Lower lobe of right lung (tissue), 2 donors: ENCODE measurements at regions not wholly inside any gene's neighbourhood (a gene's known extent, or its start where the extent isn't known, plus 50 kb on each side); places are given as distances from the start of the nearest gene placed in this dataset.
"Not testable (repeated sequence)": the region's sequence is repeated elsewhere in the genome, so short reads cannot be mapped to it uniquely, and the experiment has no call there.

ENCODE experiments used
- ATAC-seq, 2 donors: fragments of 200-7000 bp; cut with Tn5 transposase; one replicate each; pipeline ENCODE4 v1.9.1; 2020 to 2022; ENCODE audit warnings: mild to moderate bottlenecking in 2 of 2, moderate library complexity in 2 of 2
- DNase-seq: peaks from one replicate; pipeline ENCODE4 v3.0.0-alpha.2; 2020
- H3K27ac ChIP-seq: fragments of 200-600 bp; one replicate; pipeline ENCODE4 v1.8.0; 2022
- H3K27me3 ChIP-seq: fragments of 200-600 bp; one replicate; pipeline ENCODE4 v1.8.0; 2022; ENCODE audit warnings: low read depth
- H3K36me3 ChIP-seq: fragments of 200-600 bp; one replicate; pipeline ENCODE4 v1.8.0; 2022; ENCODE audit warnings: mild to moderate bottlenecking
- H3K4me1 ChIP-seq: fragments of 200-600 bp; one replicate; pipeline ENCODE4 v1.8.0; 2022
- H3K4me3 ChIP-seq: fragments of 200-600 bp; one replicate; pipeline ENCODE4 v1.8.0; 2022; ENCODE audit warnings: mild to moderate bottlenecking
- H3K9me3 ChIP-seq: fragments of 200-600 bp; one replicate; pipeline ENCODE4 v1.8.0; 2022
- CTCF ChIP-seq: fragments of 200-600 bp; IDR thresholded peaks from one replicate; pipeline ENCODE4 v1.8.0; 2022; ENCODE audit warnings: antibody characterized with exemption, mild to moderate bottlenecking
- intact Hi-C: fragments of 100-400 bp; cut with DNase I; formaldehyde crosslinking; loops from one replicate; pipeline ENCODE4 v1.11.0; 2022
- donor health status: DM: no; HTN: yes; CAD: no; lungs with severe emphysema.

GRCh38 chr9:23036416-23036815, 589.8 kb downstream of the DMRTA1 start:
- no peak overlapping the region for H3K4me3 ChIP-seq
- TF ChIP-seq CTCF: no peak
- ATAC-seq (no peak), DNase-seq (no peak)
- no peaks in the 10 kb centered on the region for H3K9me3 ChIP-seq
- intact Hi-C loops: no loop called here
- no peaks in the 10 kb centered on the region for H3K36me3 ChIP-seq
- H3K4me1 ChIP-seq: no peaks in the 10 kb centered on the region
- H3K27me3 ChIP-seq: no peaks in the 10 kb centered on the region
- no peak overlapping the region for H3K27ac ChIP-seq

DNA sequence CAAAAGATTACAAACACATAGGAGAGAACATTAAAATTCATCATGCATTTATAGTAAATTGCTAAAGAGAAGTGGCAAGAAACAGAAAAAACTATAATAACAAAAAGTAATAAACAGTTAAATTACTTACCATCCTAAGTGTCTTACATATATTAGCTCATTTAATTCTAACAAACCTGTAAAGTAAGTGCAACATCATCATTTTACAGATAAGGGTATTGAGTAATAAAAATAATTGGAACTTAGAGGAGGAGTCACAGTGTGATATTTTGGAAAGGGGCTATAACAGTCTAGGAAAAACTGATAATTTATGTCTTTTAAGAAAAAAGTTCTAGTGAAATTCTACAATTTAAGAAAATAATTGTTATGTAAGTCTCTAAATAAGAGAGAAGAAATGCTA, 592.8 kb downstream of the DMRTA1 start:
- no peak overlapping the region for H3K27ac ChIP-seq
- H3K36me3 ChIP-seq: no peaks in the 10 kb centered on the region
- H3K4me3 ChIP-seq: no peak overlapping the region
- H3K4me1 ChIP-seq: no peaks in the 10 kb centered on the region
- intact Hi-C loops: no loop called here
- DNase-seq: no peak
- H3K9me3 ChIP-seq: no peaks in the 10 kb centered on the region
- TF ChIP-seq CTCF: no peak
- H3K27me3 ChIP-seq: no peaks in the 10 kb centered on the region
- no peak for ATAC-seq

GRCh38 chr9:23041466-23041865, 594.8 kb downstream of the DMRTA1 start:
- no peak for TF ChIP-seq CTCF
- no peak overlapping the region for H3K4me3 ChIP-seq
- intact Hi-C loops: no loop called here
- no peak overlapping the region for H3K27ac ChIP-seq
- no peaks in the 10 kb centered on the region for H3K27me3 ChIP-seq
- ATAC-seq (no peak), DNase-seq (no peak)
- H3K36me3 ChIP-seq: no peaks in the 10 kb centered on the region
- no peaks in the 10 kb centered on the region for H3K9me3 ChIP-seq
- H3K4me1 ChIP-seq: no peaks in the 10 kb centered on the region

- no peaks in the 10 kb centered on the region for H3K27me3 ChIP-seq
- ATAC-seq: no peak
Observed at GRCh38 chr9:23044549-23044948, 597.9 kb downstream of the DMRTA1 start.

GRCh38 chr9:23046026-23046425, 599.4 kb downstream of the DMRTA1 start:
- H3K27me3 ChIP-seq, H3K4me3 ChIP-seq, ATAC-seq, DNase-seq, H3K36me3 ChIP-seq, H3K4me1 ChIP-seq, H3K9me3 ChIP-seq, intact Hi-C loops, H3K27ac ChIP-seq: not testable (repeated sequence)

More at GRCh38 chr9:23044549-23044948, 597.9 kb downstream of the DMRTA1 start:
- Histone ChIP-seq H3K4me3 (no peak overlapping the region), H3K27ac (no peak overlapping the region), H3K36me3 (no peaks in the 10 kb centered on the region), H3K4me1 (no peaks in the 10 kb centered on the region), H3K9me3 (no peaks in the 10 kb centered on the region)
- intact Hi-C loops: no loop called here
- TF ChIP-seq CTCF: no peak
- DNase-seq: no peak

DNA sequence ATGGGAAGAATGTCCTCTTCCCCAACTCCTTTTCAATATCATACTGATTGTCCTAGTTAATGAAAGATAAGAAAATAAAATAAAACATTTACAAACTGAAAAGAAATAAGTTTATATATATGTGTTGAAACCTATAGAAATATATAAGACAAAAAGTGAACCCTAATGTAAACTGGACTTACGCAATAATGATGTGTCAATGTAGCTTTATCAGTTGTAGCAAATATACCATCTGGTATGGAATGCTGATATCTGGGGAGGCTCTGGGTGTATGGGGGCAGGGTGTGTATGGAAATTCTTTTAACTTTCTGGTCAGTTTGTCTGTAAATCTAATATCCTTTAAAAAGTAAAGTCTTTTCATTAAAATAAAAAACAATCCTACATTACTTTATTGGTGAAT, 603.9 kb downstream of the DMRTA1 start:
- DNase-seq: no peak
- Histone ChIP-seq H3K4me3 (no peak overlapping the region), H3K27ac (no peak overlapping the region), H3K4me1 (no peaks in the 10 kb centered on the region), H3K36me3 (no peaks in the 10 kb centered on the region), H3K27me3 (no peaks in the 10 kb centered on the region), H3K9me3 (no peaks in the 10 kb centered on the region)
- ATAC-seq: no peak
- TF ChIP-seq CTCF: no peak
- intact Hi-C loops: no loop called here
